ENCODE measurements at regions not wholly inside any gene's neighbourhood (a gene's known extent, or its start where the extent isn't known, plus 50 kb on each side); places are given as distances from the start of the nearest gene placed in this dataset.

- DNase-seq = no peak
Measured at GRCh38 chr21:25424048-25424447, 183.2 kb downstream of the MRPL39 start.

GRCh38 chr21:25422610-25423608 lies 184.4 kb downstream of the MRPL39 start:
- DNase-seq = no peak

- DNase-seq = no peak
Measured at GRCh38 chr21:25421321-25422028, 185.8 kb downstream of the MRPL39 start.

- no peak for DNase-seq
Measured at GRCh38 chr21:25420831-25421230, 186.4 kb downstream of the MRPL39 start.

- DNase-seq = no peak
Measured at GRCh38 chr21:25416669-25417068, 190.6 kb downstream of the MRPL39 start.

- DNase-seq = no peak
Measured at GRCh38 chr21:25412100-25412499, 195.2 kb downstream of the MRPL39 start.

- no peak for DNase-seq
Measured at GRCh38 chr21:25409978-25410377, 197.3 kb downstream of the MRPL39 start.

GRCh38 chr21:25408666-25409065 lies 198.6 kb downstream of the MRPL39 start:
- no peak for DNase-seq

GRCh38 chr21:25406887-25407579 lies 200.2 kb downstream of the MRPL39 start:
- no peak for DNase-seq

- no peak for DNase-seq
Measured at GRCh38 chr21:25405984-25406383, 201.3 kb downstream of the MRPL39 start.

GRCh38 chr21:25402134-25402961 lies 204.9 kb downstream of the MRPL39 start:
- DNase-seq = no peak

- DNase-seq = no peak
Measured at GRCh38 chr21:25400427-25400826, 206.9 kb downstream of the MRPL39 start.

- DNase-seq = no peak
Measured at GRCh38 chr21:25398630-25399029, 208.7 kb downstream of the MRPL39 start.

GRCh38 chr21:25396135-25396711 lies 211.1 kb downstream of the MRPL39 start:
- no peak for DNase-seq

- no peak for DNase-seq
Measured at GRCh38 chr21:25391777-25392176, 215.5 kb downstream of the MRPL39 start.

GRCh38 chr21:25390701-25391100 lies 216.6 kb downstream of the MRPL39 start:
- no peak for DNase-seq

- DNase-seq = no peak
Measured at GRCh38 chr21:25387665-25388064, 219.6 kb downstream of the MRPL39 start.

- peak in 3 of 51 donors; percentile 1 to 29 (median 3) for DNase-seq
Measured at GRCh38 chr21:25385911-25386474, 221.3 kb downstream of the MRPL39 start.

- no peak for DNase-seq
Measured at GRCh38 chr21:25385341-25385740, 221.9 kb downstream of the MRPL39 start.

GRCh38 chr21:25384782-25385181 lies 222.5 kb downstream of the MRPL39 start:
- DNase-seq = no peak

Measured in hypothalamus (tissue), 51 donors.